HCT116 (cell line): ENCODE measurements at regions not wholly inside any gene's neighbourhood (a gene's known extent, or its start where the extent isn't known, plus 50 kb on each side); places are given as distances from the start of the nearest gene placed in this dataset.

Source experiments
- CBX3 ChIP-seq: IDR thresholded peaks from 2 replicates; pipeline ENCODE4 v1.6.1; 2012; ENCODE audit warnings: low read depth
- CTCF ChIP-seq, 3 experiments: fragments of 200-600 bp in 1 of 3; sonication (generic) in 1 of 3; IDR thresholded peaks in 2 of 3; conservative IDR thresholded peaks in 1 of 3; 2 replicates each; pipeline ENCODE4 v1.5.1; 2012 to 2017; ENCODE audit warnings: low read depth in 2 of 3, low read length in 2 of 3, antibody characterized with exemption in 1 of 3, borderline replicate concordance in 1 of 3, control low read depth in 1 of 3, mild to moderate bottlenecking in 1 of 3, mixed read lengths in 1 of 3, mixed run types in 1 of 3, moderate library complexity in 1 of 3; ENCODE audit not compliant: insufficient read depth in 1 of 3
- EGR1 ChIP-seq: IDR thresholded peaks from 2 replicates; pipeline ENCODE4 v1.6.1; 2012; ENCODE audit warnings: low read depth
- ELF1 ChIP-seq: IDR thresholded peaks from 2 replicates; pipeline ENCODE4 v1.6.1; 2012; ENCODE audit warnings: low read depth, borderline replicate concordance
- EZH2phosphoT487 ChIP-seq: fragments of 200-600 bp; IDR thresholded peaks from 2 replicates; pipeline ENCODE4 v1.6.1; 2018; ENCODE audit warnings: antibody characterized with exemption, borderline replicate concordance
- MAX ChIP-seq: IDR thresholded peaks from 2 replicates; pipeline ENCODE4 v1.6.1; 2012
- POLR2A ChIP-seq: IDR thresholded peaks from 2 replicates; pipeline ENCODE4 v1.7.0; 2011; ENCODE audit warnings: borderline replicate concordance; ENCODE audit not compliant: insufficient read depth, insufficient read length; ENCODE audit errors: extremely low read depth
- POLR2AphosphoS5 ChIP-seq: IDR thresholded peaks from 2 replicates; pipeline ENCODE4 v1.6.1; 2011; ENCODE audit warnings: mild to moderate bottlenecking, low read depth, low read length, moderate library complexity
- ZFX ChIP-seq: fragments of 450-650 bp; IDR thresholded peaks from 2 replicates; pipeline ENCODE4 v1.6.1; 2017
- TF ChIP-seq, protein P1 (sequence below): IDR thresholded peaks from 2 replicates; pipeline ENCODE4 v1.6.1; 2012

- TF ChIP-seq CTCF (IDR thresholded peaks at IDR 0.05 in 2 of 3, conservative IDR thresholded peaks at IDR 0.05 in 1 of 3; ENCODE audit: borderline replicate concordance in 1 of 3, insufficient read depth in 1 of 3, low read depth in 2 of 3, low read length in 2 of 3) (no peak), ZFX (no peak), EGR1 (no peak), MAX (no peak), ELF1 (no peak), POLR2AphosphoS5 (no peak), EZH2phosphoT487 (no peak), POLR2A (no peak), CBX3 (no peak)
- TF ChIP-seq, protein P1, sequence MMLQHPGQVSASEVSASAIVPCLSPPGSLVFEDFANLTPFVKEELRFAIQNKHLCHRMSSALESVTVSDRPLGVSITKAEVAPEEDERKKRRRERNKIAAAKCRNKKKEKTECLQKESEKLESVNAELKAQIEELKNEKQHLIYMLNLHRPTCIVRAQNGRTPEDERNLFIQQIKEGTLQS: no peak
Measured at GRCh38 chr10:21213381-21213780, 312.1 kb downstream of the SKIDA1 start.
